Duodenal mucosa (tissue), 2 donors: ENCODE measurements at regions not wholly inside any gene's neighbourhood (a gene's known extent, or its start where the extent isn't known, plus 50 kb on each side); places are given as distances from the start of the nearest gene placed in this dataset.

Source experiments
- H3K27ac ChIP-seq: one replicate; pipeline ENCODE4 v1.7.0; 2013; ENCODE audit warnings: low read depth, low read length
- H3K27me3 ChIP-seq, 2 donors: one replicate each; pipeline ENCODE4 v1.7.0; 2013; ENCODE audit warnings: low read length in 2 of 2, control low read depth in 1 of 2; ENCODE audit not compliant: insufficient read depth in 2 of 2, control insufficient read depth in 1 of 2
- H3K36me3 ChIP-seq, 2 donors: one replicate each; pipeline ENCODE4 v1.7.0; 2013; ENCODE audit warnings: low read length in 2 of 2, control low read depth in 1 of 2; ENCODE audit not compliant: insufficient read depth in 2 of 2, control insufficient read depth in 1 of 2
- H3K4me1 ChIP-seq, 2 donors: one replicate each; pipeline ENCODE4 v1.7.0; 2013; ENCODE audit warnings: low read length in 2 of 2, control low read depth in 1 of 2; ENCODE audit not compliant: insufficient read depth in 2 of 2, control insufficient read depth in 1 of 2
- H3K4me3 ChIP-seq, 2 donors: one replicate each; pipeline ENCODE4 v1.7.0; 2013; ENCODE audit warnings: low read length in 2 of 2, low read depth in 1 of 2
- H3K9ac ChIP-seq, 2 donors: one replicate each; pipeline ENCODE4 v1.7.0; 2013; ENCODE audit warnings: low read length in 2 of 2, low read depth in 1 of 2
- H3K9me3 ChIP-seq, 2 donors: one replicate each; pipeline ENCODE4 v1.7.0; 2013; ENCODE audit warnings: low read length in 2 of 2, control low read depth in 1 of 2; ENCODE audit not compliant: control insufficient read depth in 1 of 2

DNA sequence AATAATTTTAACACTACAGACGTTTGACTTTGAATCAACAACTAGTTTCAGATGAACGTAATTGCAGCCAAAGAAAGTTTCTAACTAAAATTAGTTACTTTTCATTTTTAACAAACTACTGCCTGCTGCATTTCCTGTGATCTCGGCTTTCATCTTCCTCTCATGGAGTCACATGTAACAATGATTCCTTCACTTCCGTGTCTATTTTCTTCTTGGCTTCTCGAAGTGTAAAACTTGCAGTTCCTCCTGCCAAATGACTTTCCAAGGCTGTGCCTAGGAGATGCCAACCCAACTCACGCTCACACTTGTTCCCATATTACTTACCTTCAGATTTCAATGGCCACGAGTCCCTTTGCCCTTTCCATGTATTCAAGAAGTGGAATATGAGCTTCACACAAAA is 1406.3 kb upstream of the CELF4 start:
- no peaks in the 10 kb centered on the region for H3K4me1 ChIP-seq
- peaks cover 0 to 2% of the 10 kb centered on the region in 2 donors for H3K9me3 ChIP-seq
- H3K4me3 ChIP-seq: no peak overlapping the region
- H3K36me3 ChIP-seq: no peaks in the 10 kb centered on the region
- H3K9ac ChIP-seq: no peak overlapping the region
- no peak overlapping the region for H3K27ac ChIP-seq
- no peaks in the 10 kb centered on the region for H3K27me3 ChIP-seq

DNA sequence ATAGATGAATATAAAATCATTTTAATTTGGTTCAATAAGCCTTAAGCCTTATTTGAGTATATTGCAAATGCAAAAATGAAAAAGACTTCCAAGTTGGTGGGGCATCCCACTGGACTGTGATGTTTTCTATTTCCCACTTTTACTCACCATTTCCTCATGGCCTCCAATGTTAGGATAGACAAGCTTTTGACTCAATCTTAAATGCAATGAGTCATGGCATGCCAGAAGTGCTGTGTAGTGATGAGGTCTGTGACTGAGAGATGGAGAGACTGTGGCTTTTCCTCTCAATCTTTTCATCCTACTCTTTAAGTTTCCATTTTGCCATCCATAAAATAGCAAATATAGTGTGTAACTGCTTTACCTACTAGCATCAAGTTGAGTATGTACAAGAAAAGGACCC is 1401.2 kb upstream of the CELF4 start:
- H3K36me3 ChIP-seq: no peaks in the 10 kb centered on the region
- H3K4me3 ChIP-seq: no peak overlapping the region
- no peak overlapping the region for H3K9ac ChIP-seq
- H3K27me3 ChIP-seq: no peaks in the 10 kb centered on the region
- no peaks in the 10 kb centered on the region for H3K4me1 ChIP-seq
- peaks cover 0 to 5% of the 10 kb centered on the region in 2 donors for H3K9me3 ChIP-seq
- no peak overlapping the region for H3K27ac ChIP-seq

DNA sequence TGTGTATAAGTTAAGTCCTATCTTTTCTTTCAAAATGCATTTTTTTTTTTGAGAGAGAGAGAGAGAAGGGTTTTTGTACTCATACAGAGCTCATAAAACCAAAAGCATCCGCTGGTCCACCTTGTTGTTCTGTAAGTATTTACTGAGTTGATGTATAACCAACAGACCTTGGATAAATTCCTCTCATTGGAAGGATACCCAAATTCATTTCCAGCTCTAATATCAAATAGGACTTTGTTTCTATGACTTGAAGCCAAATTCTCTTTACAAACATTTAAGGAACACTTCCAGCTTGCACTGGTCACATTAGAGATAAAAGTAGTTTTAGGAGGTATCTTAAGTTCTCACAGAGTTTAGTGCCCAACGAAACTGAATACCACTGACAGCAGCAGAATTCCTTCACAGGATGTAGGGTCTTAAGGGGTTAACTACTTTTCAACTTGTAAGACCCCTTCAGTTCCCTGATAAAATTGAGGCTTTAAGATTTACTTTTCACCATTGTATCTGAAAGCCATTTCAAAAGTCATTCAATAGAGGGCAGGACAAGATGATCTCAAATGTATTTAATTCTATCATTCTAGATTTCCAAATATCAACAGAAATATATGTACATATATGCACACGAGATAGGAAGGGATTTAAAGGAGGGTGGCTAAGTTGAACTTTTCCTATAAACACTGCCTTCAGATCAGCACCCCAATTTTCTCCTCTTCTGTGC is 1398.5 kb upstream of the CELF4 start:
- Histone ChIP-seq H3K36me3 (no peaks in the 10 kb centered on the region), H3K27ac (no peak overlapping the region), H3K9ac (no peak overlapping the region), H3K27me3 (no peaks in the 10 kb centered on the region), H3K4me1 (no peaks in the 10 kb centered on the region), H3K4me3 (no peak overlapping the region), H3K9me3 (peaks cover 0 to 5% of the 10 kb centered on the region in 2 donors)

GRCh38 chr18:38961880-38962279 is 1396.3 kb upstream of the CELF4 start:
- Histone ChIP-seq H3K9me3 (peaks cover 0 to 3% of the 10 kb centered on the region in 2 donors), H3K9ac (no peak overlapping the region)

GRCh38 chr18:38957736-38958135 is 1392.1 kb upstream of the CELF4 start:
- H3K27ac ChIP-seq: no peak overlapping the region
- no peaks in the 10 kb centered on the region for H3K27me3 ChIP-seq
- H3K36me3 ChIP-seq: no peaks in the 10 kb centered on the region
- H3K4me1 ChIP-seq: no peaks in the 10 kb centered on the region
- no peaks in the 10 kb centered on the region for H3K9me3 ChIP-seq
- no peak overlapping the region for H3K9ac ChIP-seq
- H3K4me3 ChIP-seq: no peak overlapping the region

More at GRCh38 chr18:38961880-38962279, 1396.3 kb upstream of the CELF4 start:
- Histone ChIP-seq H3K27ac (no peak overlapping the region), H3K36me3 (no peaks in the 10 kb centered on the region), H3K27me3 (no peaks in the 10 kb centered on the region), H3K4me1 (no peaks in the 10 kb centered on the region), H3K4me3 (no peak overlapping the region)

DNA sequence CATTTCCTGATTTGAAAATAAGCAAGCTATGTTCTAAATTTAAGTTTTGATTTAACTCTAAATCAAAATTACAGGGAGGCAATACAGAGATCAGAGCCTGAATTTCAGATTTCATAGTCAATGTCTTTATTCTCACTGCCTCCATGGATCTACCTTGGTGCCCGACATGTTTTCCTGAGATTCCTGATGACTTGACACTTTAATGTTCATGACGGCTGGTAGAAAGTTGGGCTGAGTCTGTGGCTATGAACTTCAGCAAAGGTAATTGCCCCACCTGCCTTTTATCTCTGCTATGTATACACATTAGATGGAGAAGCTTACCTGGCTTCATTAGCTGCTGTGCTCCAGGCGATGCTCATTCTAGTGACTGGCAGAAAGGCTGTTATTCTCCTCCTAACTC is 1390.5 kb upstream of the CELF4 start:
- Histone ChIP-seq H3K9ac (no peak overlapping the region), H3K27me3 (no peaks in the 10 kb centered on the region), H3K4me3 (no peak overlapping the region), H3K36me3 (no peaks in the 10 kb centered on the region), H3K4me1 (no peaks in the 10 kb centered on the region), H3K9me3 (no peaks in the 10 kb centered on the region), H3K27ac (no peak overlapping the region)

GRCh38 chr18:38951633-38952032 is 1386.0 kb upstream of the CELF4 start:
- Histone ChIP-seq H3K4me3 (no peak overlapping the region), H3K27ac (no peak overlapping the region), H3K9me3 (no peaks in the 10 kb centered on the region), H3K27me3 (no peaks in the 10 kb centered on the region), H3K36me3 (no peaks in the 10 kb centered on the region), H3K4me1 (no peaks in the 10 kb centered on the region), H3K9ac (no peak overlapping the region)

GRCh38 chr18:38948436-38948835 is 1382.8 kb upstream of the CELF4 start:
- no peak overlapping the region for H3K9ac ChIP-seq
- no peaks in the 10 kb centered on the region for H3K27me3 ChIP-seq
- H3K9me3 ChIP-seq: peaks cover 0 to 3% of the 10 kb centered on the region in 2 donors
- H3K4me1 ChIP-seq: no peaks in the 10 kb centered on the region
- H3K27ac ChIP-seq: no peak overlapping the region
- no peak overlapping the region for H3K4me3 ChIP-seq
- no peaks in the 10 kb centered on the region for H3K36me3 ChIP-seq

DNA sequence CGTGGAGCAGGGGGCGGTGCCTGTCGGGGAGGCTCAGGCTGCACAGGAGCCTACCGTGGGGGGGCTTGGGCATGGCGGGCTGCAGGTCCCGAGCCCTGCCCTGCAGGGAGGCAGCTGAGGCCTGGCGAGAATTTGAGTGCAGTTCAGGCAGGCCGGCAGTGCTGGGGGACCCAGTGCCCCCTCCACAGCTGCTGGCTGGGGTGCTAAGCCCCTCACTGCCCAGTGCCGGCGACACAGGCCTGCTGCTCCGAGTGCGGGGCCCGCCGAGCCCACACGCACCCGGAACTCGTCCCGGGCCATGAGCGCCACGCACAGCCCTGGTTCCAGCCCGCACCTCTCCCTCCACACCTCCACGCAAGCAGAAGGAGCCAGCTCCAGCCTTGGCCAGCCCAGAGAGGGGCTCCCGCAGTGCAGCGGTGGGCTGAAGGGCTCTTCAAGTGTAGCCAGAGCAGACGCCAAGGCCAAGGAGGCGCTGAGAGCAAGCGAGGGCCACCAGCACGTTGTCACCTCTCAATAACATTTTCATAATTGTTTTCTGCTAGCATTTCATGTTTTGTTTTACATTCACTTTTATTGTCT is 1378.9 kb upstream of the CELF4 start:
- H3K9me3 ChIP-seq: peaks cover 0 to 13% of the 10 kb centered on the region in 2 donors

DNA sequence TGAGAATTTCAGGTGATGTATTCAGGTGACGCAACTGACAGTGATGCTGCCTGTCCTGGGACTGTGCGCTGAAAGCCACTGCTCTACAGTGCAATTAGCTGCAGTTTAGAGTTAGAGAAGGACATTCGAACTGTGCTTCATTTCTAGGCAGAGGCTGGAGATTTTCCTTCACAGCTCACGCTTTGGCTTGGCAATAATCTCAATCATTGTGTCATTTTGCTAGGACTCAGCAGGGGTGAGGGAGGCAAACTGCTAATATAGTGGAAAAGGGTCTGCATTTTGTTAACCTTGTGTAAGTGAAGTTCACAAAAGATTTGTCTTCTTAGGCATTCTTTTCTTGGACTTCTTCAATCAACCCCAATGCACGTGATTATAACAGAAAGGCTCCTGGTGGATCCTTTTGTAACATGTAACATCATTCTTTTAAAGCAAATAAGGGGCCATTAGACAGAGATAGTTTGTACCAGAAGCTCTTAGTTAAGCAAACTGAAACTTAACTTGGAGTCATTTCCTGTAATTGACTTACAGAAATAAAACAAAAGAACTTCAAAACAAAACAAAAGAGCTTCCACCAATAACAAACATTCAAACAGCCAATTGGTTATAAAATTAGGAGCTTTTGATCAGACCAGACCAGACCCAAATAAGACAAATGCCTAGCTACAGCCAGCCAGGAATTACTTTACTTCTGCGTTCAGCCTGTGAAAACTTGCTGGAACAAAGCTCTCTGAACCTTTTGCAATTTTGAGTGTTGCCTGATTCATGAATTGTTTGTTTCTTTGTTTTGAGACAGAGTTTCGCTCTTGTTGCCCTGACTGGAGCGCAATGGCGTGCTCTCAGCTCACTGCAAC is 1376.3 kb upstream of the CELF4 start:
- H3K9me3 ChIP-seq: peaks cover 0 to 13% of the 10 kb centered on the region in 2 donors
- H3K9ac ChIP-seq: no peak overlapping the region
- no peaks in the 10 kb centered on the region for H3K36me3 ChIP-seq
- no peaks in the 10 kb centered on the region for H3K27me3 ChIP-seq
- no peak overlapping the region for H3K27ac ChIP-seq
- H3K4me1 ChIP-seq: no peaks in the 10 kb centered on the region
- peak overlapping the region; percentile 15 to 65 for H3K4me3 ChIP-seq

More for the DNA sequence above, 1378.9 kb upstream of the CELF4 start:
- no peak overlapping the region for H3K4me3 ChIP-seq
- no peaks in the 10 kb centered on the region for H3K4me1 ChIP-seq
- H3K36me3 ChIP-seq: no peaks in the 10 kb centered on the region
- H3K27ac ChIP-seq: no peak overlapping the region
- H3K9ac ChIP-seq: no peak overlapping the region
- no peaks in the 10 kb centered on the region for H3K27me3 ChIP-seq
